NT2/D1 (cell line): ENCODE measurements at regions not wholly inside any gene's neighbourhood (a gene's known extent, or its start where the extent isn't known, plus 50 kb on each side); places are given as distances from the start of the nearest gene placed in this dataset.

Source experiments
- SUZ12 ChIP-seq: IDR thresholded peaks from 2 replicates; pipeline ENCODE4 v1.6.1; 2011; ENCODE audit not compliant: insufficient read length, insufficient read depth; ENCODE audit errors: extremely low read depth
- YY1 ChIP-seq: IDR thresholded peaks from 2 replicates; pipeline ENCODE4 v1.6.1; 2011; ENCODE audit not compliant: insufficient read length, insufficient read depth

GRCh38 chr18:29074147-29074546 lies 897.2 kb upstream of the CDH2 start:
- TF ChIP-seq SUZ12 = no peak
- no peak for TF ChIP-seq YY1
